Nephron (organoid): ENCODE measurements at regions not wholly inside any gene's neighbourhood (a gene's known extent, or its start where the extent isn't known, plus 50 kb on each side); places are given as distances from the start of the nearest gene placed in this dataset.
A peak's percentile ranks its signal among the peaks of the same experiment; 100 is the strongest.

ENCODE experiments used
- H3K27ac Mint-ChIP-seq, 3 experiments: 2 replicates each; pipeline ENCODE4 v1.8.0; 2020; ENCODE audit warnings: mixed read lengths in 3 of 3, mild to moderate bottlenecking in 2 of 3, moderate library complexity in 1 of 3
- H3K27me3 Mint-ChIP-seq: 2 replicates; pipeline ENCODE4 v1.8.0; 2021; ENCODE audit warnings: low read depth, mild to moderate bottlenecking, moderate library complexity, mixed read lengths
- H3K36me3 Mint-ChIP-seq: 2 replicates; pipeline ENCODE4 v1.8.0; 2020; ENCODE audit warnings: low read depth, mixed read lengths
- H3K4me1 Mint-ChIP-seq: 2 replicates; pipeline ENCODE4 v1.8.0; 2020; ENCODE audit warnings: mixed read lengths
- H3K4me3 Mint-ChIP-seq, 3 experiments: 2 replicates each; pipeline ENCODE4 v1.8.0; 2020; ENCODE audit warnings: mild to moderate bottlenecking in 3 of 3, mixed read lengths in 3 of 3, moderate library complexity in 2 of 3
- H3K9me3 Mint-ChIP-seq: 2 replicates; pipeline ENCODE4 v1.8.0; 2020; ENCODE audit warnings: mixed read lengths
- CTCF ChIP-seq, 3 experiments: fragments of 200-600 bp; sonication (generic); IDR thresholded peaks; one replicate each; pipeline ENCODE4 v1.5.0; 2021; ENCODE audit warnings: antibody characterized with exemption in 3 of 3; ENCODE audit not compliant: unreplicated experiment in 3 of 3

- Mint-ChIP-seq H3K27ac (peak overlapping the region in 2 of 3 experiments; percentile 30 to 60), H3K36me3 (no peaks in the 10 kb centered on the region), H3K9me3 (no peaks in the 10 kb centered on the region), H3K27me3 (peaks cover 5% of the 10 kb centered on the region), H3K4me3 (no peak overlapping the region), H3K4me1 (peaks cover 19% of the 10 kb centered on the region)
- TF ChIP-seq CTCF (IDR thresholded peaks at IDR 0.05; ENCODE audit: unreplicated experiment in 3 of 3) = no peak
Observed at GRCh38 chr7:106484562-106484961, 176.4 kb downstream of the CCDC71L start.

- Mint-ChIP-seq H3K4me3 (no peak overlapping the region), H3K9me3 (no peaks in the 10 kb centered on the region), H3K36me3 (no peaks in the 10 kb centered on the region), H3K27me3 (no peaks in the 10 kb centered on the region), H3K4me1 (peaks cover 19% of the 10 kb centered on the region), H3K27ac (no peak overlapping the region)
- TF ChIP-seq CTCF (IDR thresholded peaks at IDR 0.05; ENCODE audit: unreplicated experiment in 3 of 3) = no peak
Observed at GRCh38 chr7:106482091-106482490, 178.9 kb downstream of the CCDC71L start.

- H3K9me3 Mint-ChIP-seq = no peaks in the 10 kb centered on the region
- no peaks in the 10 kb centered on the region for H3K27me3 Mint-ChIP-seq
- H3K27ac Mint-ChIP-seq = no peak overlapping the region
- H3K36me3 Mint-ChIP-seq = no peaks in the 10 kb centered on the region
- no peak overlapping the region for H3K4me3 Mint-ChIP-seq
- TF ChIP-seq CTCF (IDR thresholded peaks at IDR 0.05; ENCODE audit: unreplicated experiment in 3 of 3) = no peak
- peaks cover 12% of the 10 kb centered on the region for H3K4me1 Mint-ChIP-seq
Observed at GRCh38 chr7:106480616-106481031, 180.3 kb downstream of the CCDC71L start.

GRCh38 chr7:106480161-106480579 is 180.8 kb downstream of the CCDC71L start:
- Mint-ChIP-seq H3K27ac (no peak overlapping the region), H3K4me1 (peaks cover 8% of the 10 kb centered on the region), H3K4me3 (no peak overlapping the region), H3K9me3 (no peaks in the 10 kb centered on the region), H3K36me3 (no peaks in the 10 kb centered on the region), H3K27me3 (no peaks in the 10 kb centered on the region)
- TF ChIP-seq CTCF (IDR thresholded peaks at IDR 0.05; ENCODE audit: unreplicated experiment in 3 of 3) = no peak

GRCh38 chr7:106476751-106477150 is 184.2 kb downstream of the CCDC71L start:
- Mint-ChIP-seq H3K27me3 (no peaks in the 10 kb centered on the region), H3K4me3 (no peak overlapping the region), H3K27ac (no peak overlapping the region)

More at GRCh38 chr7:106476751-106477150, 184.2 kb downstream of the CCDC71L start:
- Mint-ChIP-seq H3K36me3 (no peaks in the 10 kb centered on the region), H3K4me1 (no peaks in the 10 kb centered on the region), H3K9me3 (peaks cover 2% of the 10 kb centered on the region)
- TF ChIP-seq CTCF (IDR thresholded peaks at IDR 0.05; ENCODE audit: unreplicated experiment in 3 of 3) = no peak
